MM.1S (cell line): ENCODE measurements at regions not wholly inside any gene's neighbourhood (a gene's known extent, or its start where the extent isn't known, plus 50 kb on each side); places are given as distances from the start of the nearest gene placed in this dataset.

Experiments used
- EZH2 ChIP-seq: fragments of 300-600 bp; sonication (generic); optimal IDR thresholded peaks from 2 replicates; pipeline ENCODE3; 2017; ENCODE audit warnings: low read depth, mild to moderate bottlenecking, antibody characterized with exemption, low read length, mixed read lengths
- EZH2phosphoT487 ChIP-seq: fragments of 300-600 bp; sonication (generic); IDR thresholded peaks from 2 replicates; pipeline ENCODE4 v1.6.1; 2018; ENCODE audit warnings: antibody characterized with exemption, low read length
- TF ChIP-seq, protein P1 (sequence below): fragments of 300-600 bp; sonication (generic); IDR thresholded peaks from 2 replicates; pipeline ENCODE4 v1.5.1; 2016; ENCODE audit warnings: antibody characterized with exemption, low read length, mixed read lengths

DNA sequence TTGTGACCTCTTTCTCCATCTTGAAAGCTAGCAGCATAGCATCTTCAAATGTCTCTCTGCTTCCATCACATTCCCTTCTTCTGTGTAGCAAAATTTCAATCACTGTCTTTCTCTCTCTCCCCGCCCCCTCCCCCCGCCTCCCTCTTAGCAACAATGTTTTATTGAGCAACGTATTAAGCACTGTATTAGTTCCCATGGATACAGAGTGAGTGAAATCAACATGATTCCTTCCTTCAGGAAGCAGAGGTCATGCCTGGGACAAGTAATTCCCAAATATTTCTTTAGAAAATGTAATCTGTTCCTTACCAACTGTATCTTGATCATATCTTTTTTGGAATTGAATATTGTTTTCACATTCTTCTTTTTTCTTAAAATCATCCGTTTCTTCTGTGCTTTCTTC is 373.7 kb upstream of the NECTIN3 start:
- TF ChIP-seq, protein P1, sequence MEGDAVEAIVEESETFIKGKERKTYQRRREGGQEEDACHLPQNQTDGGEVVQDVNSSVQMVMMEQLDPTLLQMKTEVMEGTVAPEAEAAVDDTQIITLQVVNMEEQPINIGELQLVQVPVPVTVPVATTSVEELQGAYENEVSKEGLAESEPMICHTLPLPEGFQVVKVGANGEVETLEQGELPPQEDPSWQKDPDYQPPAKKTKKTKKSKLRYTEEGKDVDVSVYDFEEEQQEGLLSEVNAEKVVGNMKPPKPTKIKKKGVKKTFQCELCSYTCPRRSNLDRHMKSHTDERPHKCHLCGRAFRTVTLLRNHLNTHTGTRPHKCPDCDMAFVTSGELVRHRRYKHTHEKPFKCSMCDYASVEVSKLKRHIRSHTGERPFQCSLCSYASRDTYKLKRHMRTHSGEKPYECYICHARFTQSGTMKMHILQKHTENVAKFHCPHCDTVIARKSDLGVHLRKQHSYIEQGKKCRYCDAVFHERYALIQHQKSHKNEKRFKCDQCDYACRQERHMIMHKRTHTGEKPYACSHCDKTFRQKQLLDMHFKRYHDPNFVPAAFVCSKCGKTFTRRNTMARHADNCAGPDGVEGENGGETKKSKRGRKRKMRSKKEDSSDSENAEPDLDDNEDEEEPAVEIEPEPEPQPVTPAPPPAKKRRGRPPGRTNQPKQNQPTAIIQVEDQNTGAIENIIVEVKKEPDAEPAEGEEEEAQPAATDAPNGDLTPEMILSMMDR, result no peak
- TF ChIP-seq EZH2phosphoT487 (no peak), EZH2 (no peak)
